OCI-LY1 (cell line): ENCODE measurements at regions not wholly inside any gene's neighbourhood (a gene's known extent, or its start where the extent isn't known, plus 50 kb on each side); places are given as distances from the start of the nearest gene placed in this dataset.

Source experiments
- H2AFZ ChIP-seq: fragments of 200-600 bp; sonication (generic), shearing (Covaris generic); 2 replicates; pipeline ENCODE4 v1.6.0; 2014; ENCODE audit warnings: antibody characterized with exemption, mild to moderate bottlenecking, low read length
- H3F3A ChIP-seq: fragments of 200-600 bp; sonication (generic), shearing (Covaris generic); 2 replicates; pipeline ENCODE4 v1.6.0; 2014; ENCODE audit warnings: mild to moderate bottlenecking, antibody characterized with exemption, low read length, moderate library complexity; ENCODE audit not compliant: insufficient read depth
- H3K27ac ChIP-seq: fragments of 200-600 bp; sonication (generic); 2 replicates; pipeline ENCODE4 v1.5.1; 2014; ENCODE audit warnings: low read length, mixed run types, mild to moderate bottlenecking, low read depth; ENCODE audit not compliant: poor library complexity, severe bottlenecking
- H3K27me3 ChIP-seq: fragments of 200-600 bp; sonication (generic); 2 replicates; pipeline ENCODE4 v1.6.0; 2014; ENCODE audit warnings: antibody characterized with exemption, mild to moderate bottlenecking, low read length, moderate library complexity; ENCODE audit not compliant: insufficient read depth
- H3K36me3 ChIP-seq: fragments of 200-600 bp; sonication (generic); 2 replicates; pipeline ENCODE4 v1.6.1; 2014; ENCODE audit warnings: mild to moderate bottlenecking, antibody characterized with exemption, low read length, moderate library complexity, mixed read lengths; ENCODE audit not compliant: insufficient read depth
- H3K4me1 ChIP-seq: fragments of 200-600 bp; sonication (generic); 2 replicates; pipeline ENCODE4 v1.5.1; 2014; ENCODE audit warnings: mild to moderate bottlenecking, low read length, moderate library complexity; ENCODE audit not compliant: insufficient read depth, severe bottlenecking
- H3K4me2 ChIP-seq: fragments of 200-600 bp; sonication (generic), shearing (Covaris generic); 2 replicates; pipeline ENCODE4 v1.6.1; 2014; ENCODE audit warnings: low read length
- H3K4me3 ChIP-seq: fragments of 200-600 bp; sonication (generic); 2 replicates; pipeline ENCODE4 v1.5.1; 2014; ENCODE audit warnings: low read length, low read depth, mild to moderate bottlenecking, mixed read lengths; ENCODE audit not compliant: poor library complexity, severe bottlenecking
- H3K79me2 ChIP-seq: fragments of 200-600 bp; shearing (Covaris generic); 2 replicates; pipeline ENCODE4 v1.6.1; 2016; ENCODE audit warnings: mixed run types, low read length, mixed read lengths; ENCODE audit not compliant: insufficient read depth
- H3K9ac ChIP-seq: fragments of 200-600 bp; sonication (generic), shearing (Covaris generic); 2 replicates; pipeline ENCODE4 v1.6.1; 2014; ENCODE audit warnings: mild to moderate bottlenecking, low read length, mixed read lengths
- H3K9me2 ChIP-seq: fragments of 200-600 bp; sonication (generic), shearing (Covaris generic); 2 replicates; pipeline ENCODE4 v1.6.1; 2014; ENCODE audit warnings: low read depth, mild to moderate bottlenecking, low read length, mixed read lengths
- H3K9me3 ChIP-seq: fragments of 200-600 bp; shearing (Covaris generic); 2 replicates; pipeline ENCODE4 v1.6.1; 2014; ENCODE audit warnings: low read length, mixed read lengths
- H4K20me1 ChIP-seq: fragments of 200-600 bp; sonication (generic), shearing (Covaris generic); 2 replicates; pipeline ENCODE4 v1.6.0; 2016; ENCODE audit warnings: mild to moderate bottlenecking, low read length; ENCODE audit not compliant: insufficient read depth
- EZH2 ChIP-seq: fragments of 200-600 bp; sonication (generic), shearing (Covaris generic); IDR thresholded peaks from 2 replicates; pipeline ENCODE4 v1.8.0; 2017; ENCODE audit warnings: borderline replicate concordance, mixed run types, mild to moderate bottlenecking, antibody characterized with exemption, low read length, moderate library complexity, mixed read lengths
- TF ChIP-seq, protein P1 (sequence below): fragments of 200-600 bp; sonication (generic), shearing (Covaris generic); IDR thresholded peaks from 2 replicates; pipeline ENCODE4 v1.5.1; 2017; ENCODE audit warnings: mild to moderate bottlenecking, antibody characterized with exemption, low read length, moderate library complexity, mixed read lengths

- Histone ChIP-seq H3K27me3 (no peaks in the 10 kb centered on the region), H4K20me1 (no peaks in the 10 kb centered on the region), H2AFZ (no peak overlapping the region), H3K4me1 (no peaks in the 10 kb centered on the region), H3K4me2 (no peak overlapping the region), H3K9ac (no peak overlapping the region), H3K9me3 (no peaks in the 10 kb centered on the region), H3K4me3 (no peak overlapping the region), H3K9me2 (peaks cover 3% of the 10 kb centered on the region; the same call in 1 of the 2 replicates), H3K79me2 (no peaks in the 10 kb centered on the region), H3K27ac (no peak overlapping the region), H3F3A (no peaks in the 10 kb centered on the region), H3K36me3 (no peaks in the 10 kb centered on the region)
- TF ChIP-seq EZH2: no peak
- TF ChIP-seq, protein P1, sequence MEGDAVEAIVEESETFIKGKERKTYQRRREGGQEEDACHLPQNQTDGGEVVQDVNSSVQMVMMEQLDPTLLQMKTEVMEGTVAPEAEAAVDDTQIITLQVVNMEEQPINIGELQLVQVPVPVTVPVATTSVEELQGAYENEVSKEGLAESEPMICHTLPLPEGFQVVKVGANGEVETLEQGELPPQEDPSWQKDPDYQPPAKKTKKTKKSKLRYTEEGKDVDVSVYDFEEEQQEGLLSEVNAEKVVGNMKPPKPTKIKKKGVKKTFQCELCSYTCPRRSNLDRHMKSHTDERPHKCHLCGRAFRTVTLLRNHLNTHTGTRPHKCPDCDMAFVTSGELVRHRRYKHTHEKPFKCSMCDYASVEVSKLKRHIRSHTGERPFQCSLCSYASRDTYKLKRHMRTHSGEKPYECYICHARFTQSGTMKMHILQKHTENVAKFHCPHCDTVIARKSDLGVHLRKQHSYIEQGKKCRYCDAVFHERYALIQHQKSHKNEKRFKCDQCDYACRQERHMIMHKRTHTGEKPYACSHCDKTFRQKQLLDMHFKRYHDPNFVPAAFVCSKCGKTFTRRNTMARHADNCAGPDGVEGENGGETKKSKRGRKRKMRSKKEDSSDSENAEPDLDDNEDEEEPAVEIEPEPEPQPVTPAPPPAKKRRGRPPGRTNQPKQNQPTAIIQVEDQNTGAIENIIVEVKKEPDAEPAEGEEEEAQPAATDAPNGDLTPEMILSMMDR: no peak
Measured at GRCh38 chr5:87541033-87541432, 128.3 kb upstream of the CCNH start.

DNA sequence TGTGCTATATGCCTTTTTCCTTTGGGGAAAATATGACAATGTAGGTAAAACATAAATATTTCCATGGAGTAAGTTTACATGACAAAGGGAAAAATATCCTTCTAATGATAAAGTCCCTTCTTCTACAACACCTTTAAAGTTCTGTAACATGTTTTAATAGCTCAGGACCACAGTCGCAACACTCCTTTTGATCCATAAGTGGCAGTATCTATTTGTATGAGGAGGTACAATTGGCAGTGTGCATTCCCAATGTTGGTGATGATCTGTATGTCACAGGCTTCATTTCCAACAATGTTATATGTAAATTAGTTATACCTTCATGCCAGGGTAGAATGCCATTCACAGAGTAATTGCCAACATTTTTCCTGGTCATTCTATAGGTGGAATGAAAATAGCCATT, 127.1 kb upstream of the CCNH start:
- no peak overlapping the region for H3K4me2 ChIP-seq
- H3K4me1 ChIP-seq: no peaks in the 10 kb centered on the region
- H3K27me3 ChIP-seq: no peaks in the 10 kb centered on the region
- H3K36me3 ChIP-seq: no peaks in the 10 kb centered on the region
- no peak overlapping the region for H3K4me3 ChIP-seq
- peaks cover 3% of the 10 kb centered on the region; the same call in 1 of the 2 replicates for H3K9me2 ChIP-seq
- H2AFZ ChIP-seq: no peak overlapping the region
- H3K9me3 ChIP-seq: no peaks in the 10 kb centered on the region
- TF ChIP-seq, protein P1: no peak
- no peak for TF ChIP-seq EZH2
- H4K20me1 ChIP-seq: no peaks in the 10 kb centered on the region
- H3K9ac ChIP-seq: no peak overlapping the region
- H3K27ac ChIP-seq: no peak overlapping the region
- no peaks in the 10 kb centered on the region for H3K79me2 ChIP-seq
- H3F3A ChIP-seq: no peaks in the 10 kb centered on the region

- H3K27ac ChIP-seq: no peak overlapping the region
- H3K4me2 ChIP-seq: no peak overlapping the region
- no peak overlapping the region for H3K4me3 ChIP-seq
- H3K27me3 ChIP-seq: no peaks in the 10 kb centered on the region
- no peaks in the 10 kb centered on the region for H3K36me3 ChIP-seq
- no peaks in the 10 kb centered on the region for H3F3A ChIP-seq
- no peaks in the 10 kb centered on the region for H3K9me2 ChIP-seq
- H3K79me2 ChIP-seq: no peaks in the 10 kb centered on the region
- H3K4me1 ChIP-seq: no peaks in the 10 kb centered on the region
- no peak for TF ChIP-seq EZH2
- TF ChIP-seq, protein P1: no peak
- no peak overlapping the region for H3K9ac ChIP-seq
- no peak overlapping the region for H2AFZ ChIP-seq
- no peaks in the 10 kb centered on the region for H4K20me1 ChIP-seq
- H3K9me3 ChIP-seq: no peaks in the 10 kb centered on the region
Measured at GRCh38 chr5:87536365-87536764, 123.6 kb upstream of the CCNH start.
